H1 (cell line): ENCODE measurements at regions not wholly inside any gene's neighbourhood (a gene's known extent, or its start where the extent isn't known, plus 50 kb on each side); places are given as distances from the start of the nearest gene placed in this dataset.

Experiments used
- CBX8 ChIP-seq: fragments of 300-800, 300-1000 bp; sonication (generic); IDR thresholded peaks from 2 replicates; pipeline ENCODE4 v1.7.1; 2016; ENCODE audit warnings: low read depth, low read length, borderline replicate concordance
- EZH2 ChIP-seq: fragments of 200-600 bp; sonication (generic); IDR thresholded peaks from 2 replicates; pipeline ENCODE4 v1.7.1; 2012; ENCODE audit warnings: low read depth, mild to moderate bottlenecking, moderate library complexity, low read length, inconsistent platforms; ENCODE audit not compliant: severe bottlenecking
- NRF1 ChIP-seq: IDR thresholded peaks from 2 replicates; pipeline ENCODE4 v1.6.1; 2011; ENCODE audit warnings: mild to moderate bottlenecking, low read depth, low read length, improper control_type of control experiment
- POLR2A ChIP-seq, 2 experiments: IDR thresholded peaks; 1 replicate in 1 of 2; 2 replicates in 1 of 2; pipeline ENCODE4 v1.6.1; 2011; ENCODE audit warnings: low read depth in 2 of 2, low read length in 2 of 2, mild to moderate bottlenecking in 2 of 2; ENCODE audit errors: control extremely low read depth in 1 of 2
- POLR2AphosphoS5 ChIP-seq: IDR thresholded peaks from 2 replicates; pipeline ENCODE4 v1.6.1; 2011; ENCODE audit warnings: low read depth, low read length
- RAD21 ChIP-seq, 2 experiments: IDR thresholded peaks in 1 of 2; conservative IDR thresholded peaks in 1 of 2; 2 replicates each; pipeline ENCODE4 v1.6.1; 2011; ENCODE audit warnings: low read depth in 2 of 2, low read length in 2 of 2, improper control_type of control experiment in 1 of 2, inconsistent platforms in 1 of 2, mild to moderate bottlenecking in 1 of 2, moderate library complexity in 1 of 2
- ZNF274 ChIP-seq: IDR thresholded peaks from 2 replicates; pipeline ENCODE4 v1.7.0; 2012; ENCODE audit warnings: low read length, borderline replicate concordance; ENCODE audit errors: extremely low read depth
- TF ChIP-seq, protein P1 (sequence below): IDR thresholded peaks from 2 replicates; pipeline ENCODE4 v1.6.1; 2012; ENCODE audit warnings: low read length, inconsistent platforms
- TF ChIP-seq, protein P2 (sequence below): IDR thresholded peaks from 2 replicates; pipeline ENCODE4 v1.6.1; 2011; ENCODE audit warnings: low read length, improper control_type of control experiment
- TF ChIP-seq, protein P3 (sequence below), 3 experiments: IDR thresholded peaks; 1 replicate in 2 of 3; 2 replicates in 1 of 3; pipeline versions ENCODE4 v1.5.1 to v1.6.1; 2011; ENCODE audit warnings: low read length in 3 of 3, mild to moderate bottlenecking in 3 of 3, inconsistent platforms in 2 of 3, low read depth in 1 of 3, moderate library complexity in 1 of 3; ENCODE audit not compliant: insufficient read depth in 1 of 3; ENCODE audit errors: control extremely low read depth in 1 of 3

DNA sequence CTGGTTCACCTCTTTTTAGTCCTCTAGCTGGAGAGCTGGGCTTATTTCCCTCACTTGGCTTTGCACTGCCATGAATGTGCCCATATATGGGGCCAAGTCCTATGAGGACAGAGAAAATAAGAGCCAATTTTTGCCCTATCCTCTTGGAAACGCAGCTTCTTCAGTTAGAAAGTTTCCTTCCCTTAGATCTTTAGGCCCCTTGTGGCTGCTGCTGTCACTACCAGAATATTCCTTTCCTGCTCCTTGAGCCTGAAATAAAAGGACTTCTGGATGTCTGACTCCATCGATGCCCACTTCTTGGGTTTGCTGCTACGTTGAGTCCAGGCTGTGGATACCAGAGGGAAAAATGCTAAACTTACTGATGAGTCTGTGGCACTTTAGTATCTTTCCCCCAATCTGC, 487.1 kb downstream of the GRIN2A start:
- TF ChIP-seq, protein P1, sequence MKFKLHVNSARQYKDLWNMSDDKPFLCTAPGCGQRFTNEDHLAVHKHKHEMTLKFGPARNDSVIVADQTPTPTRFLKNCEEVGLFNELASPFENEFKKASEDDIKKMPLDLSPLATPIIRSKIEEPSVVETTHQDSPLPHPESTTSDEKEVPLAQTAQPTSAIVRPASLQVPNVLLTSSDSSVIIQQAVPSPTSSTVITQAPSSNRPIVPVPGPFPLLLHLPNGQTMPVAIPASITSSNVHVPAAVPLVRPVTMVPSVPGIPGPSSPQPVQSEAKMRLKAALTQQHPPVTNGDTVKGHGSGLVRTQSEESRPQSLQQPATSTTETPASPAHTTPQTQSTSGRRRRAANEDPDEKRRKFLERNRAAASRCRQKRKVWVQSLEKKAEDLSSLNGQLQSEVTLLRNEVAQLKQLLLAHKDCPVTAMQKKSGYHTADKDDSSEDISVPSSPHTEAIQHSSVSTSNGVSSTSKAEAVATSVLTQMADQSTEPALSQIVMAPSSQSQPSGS, result no peak
- no peak for TF ChIP-seq POLR2A (IDR thresholded peaks at IDR 0.05; ENCODE audit: control extremely low read depth in 1 of 2, low read depth in 2 of 2, low read length in 2 of 2)
- TF ChIP-seq NRF1, result no peak
- TF ChIP-seq EZH2, result no peak
- peak in 1 of 2 experiments; percentile 42; a peak in 2 of 4 replicates for TF ChIP-seq RAD21 (IDR thresholded peaks at IDR 0.05 in 1 of 2, conservative IDR thresholded peaks at IDR 0.05 in 1 of 2; ENCODE audit: low read depth in 2 of 2, low read length in 2 of 2)
- no peak for TF ChIP-seq ZNF274
- TF ChIP-seq, protein P2, sequence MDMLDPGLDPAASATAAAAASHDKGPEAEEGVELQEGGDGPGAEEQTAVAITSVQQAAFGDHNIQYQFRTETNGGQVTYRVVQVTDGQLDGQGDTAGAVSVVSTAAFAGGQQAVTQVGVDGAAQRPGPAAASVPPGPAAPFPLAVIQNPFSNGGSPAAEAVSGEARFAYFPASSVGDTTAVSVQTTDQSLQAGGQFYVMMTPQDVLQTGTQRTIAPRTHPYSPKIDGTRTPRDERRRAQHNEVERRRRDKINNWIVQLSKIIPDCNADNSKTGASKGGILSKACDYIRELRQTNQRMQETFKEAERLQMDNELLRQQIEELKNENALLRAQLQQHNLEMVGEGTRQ, result no peak
- TF ChIP-seq, protein P3, sequence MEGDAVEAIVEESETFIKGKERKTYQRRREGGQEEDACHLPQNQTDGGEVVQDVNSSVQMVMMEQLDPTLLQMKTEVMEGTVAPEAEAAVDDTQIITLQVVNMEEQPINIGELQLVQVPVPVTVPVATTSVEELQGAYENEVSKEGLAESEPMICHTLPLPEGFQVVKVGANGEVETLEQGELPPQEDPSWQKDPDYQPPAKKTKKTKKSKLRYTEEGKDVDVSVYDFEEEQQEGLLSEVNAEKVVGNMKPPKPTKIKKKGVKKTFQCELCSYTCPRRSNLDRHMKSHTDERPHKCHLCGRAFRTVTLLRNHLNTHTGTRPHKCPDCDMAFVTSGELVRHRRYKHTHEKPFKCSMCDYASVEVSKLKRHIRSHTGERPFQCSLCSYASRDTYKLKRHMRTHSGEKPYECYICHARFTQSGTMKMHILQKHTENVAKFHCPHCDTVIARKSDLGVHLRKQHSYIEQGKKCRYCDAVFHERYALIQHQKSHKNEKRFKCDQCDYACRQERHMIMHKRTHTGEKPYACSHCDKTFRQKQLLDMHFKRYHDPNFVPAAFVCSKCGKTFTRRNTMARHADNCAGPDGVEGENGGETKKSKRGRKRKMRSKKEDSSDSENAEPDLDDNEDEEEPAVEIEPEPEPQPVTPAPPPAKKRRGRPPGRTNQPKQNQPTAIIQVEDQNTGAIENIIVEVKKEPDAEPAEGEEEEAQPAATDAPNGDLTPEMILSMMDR (IDR thresholded peaks at IDR 0.05; ENCODE audit: control extremely low read depth in 1 of 3, insufficient read depth in 1 of 3, low read depth in 1 of 3, low read length in 3 of 3), result peak in 2 of 3 experiments; percentile 37 to 39; a peak in 3 of 4 replicates
- no peak for TF ChIP-seq POLR2AphosphoS5
- TF ChIP-seq CBX8, result no peak
